Smooth muscle cell (in vitro differentiated cells): ENCODE measurements at regions not wholly inside any gene's neighbourhood (a gene's known extent, or its start where the extent isn't known, plus 50 kb on each side); places are given as distances from the start of the nearest gene placed in this dataset.
A peak's percentile ranks its signal among the peaks of the same experiment; 100 is the strongest.

Experiments used
- DNase-seq: peaks from one replicate; lab custom pipeline; 2025; ENCODE audit not compliant: unreplicated experiment; lab: John Stamatoyannopoulos, UW
- H2AFZ ChIP-seq: fragments of 200-600 bp; sonication (generic); 2 replicates; pipeline ENCODE4 v1.6.0; 2016; ENCODE audit warnings: antibody characterized with exemption, low read depth, mild to moderate bottlenecking
- H3F3A ChIP-seq: fragments of 200-600 bp; sonication (generic); 2 replicates; pipeline ENCODE4 v1.6.0; 2017; ENCODE audit warnings: antibody characterized with exemption, low read depth
- H3K27ac ChIP-seq: fragments of 200-600 bp; sonication (generic); 2 replicates; pipeline ENCODE4 v1.5.1; 2016; ENCODE audit warnings: low read depth, mild to moderate bottlenecking
- H3K27me3 ChIP-seq: fragments of 200-600 bp; sonication (generic); 2 replicates; pipeline ENCODE4 v1.6.1; 2016; ENCODE audit warnings: low read depth, mild to moderate bottlenecking
- H3K36me3 ChIP-seq: fragments of 200-600 bp; sonication (generic); 2 replicates; pipeline ENCODE4 v1.5.1; 2016; ENCODE audit warnings: low read depth
- H3K4me1 ChIP-seq: fragments of 200-600 bp; sonication (generic); 2 replicates; pipeline ENCODE4 v1.5.1; 2016; ENCODE audit warnings: low read depth
- H3K4me2 ChIP-seq: fragments of 200-600 bp; sonication (generic); 2 replicates; pipeline ENCODE4 v1.6.0; 2016; ENCODE audit warnings: mild to moderate bottlenecking
- H3K4me3 ChIP-seq: fragments of 200-600 bp; sonication (generic); 2 replicates; pipeline ENCODE4 v1.5.1; 2016; ENCODE audit warnings: mild to moderate bottlenecking
- H3K79me2 ChIP-seq: fragments of 200-600 bp; sonication (generic); 2 replicates; pipeline ENCODE4 v1.6.0; 2016; ENCODE audit warnings: low read depth, mild to moderate bottlenecking
- H3K9ac ChIP-seq: fragments of 200-600 bp; sonication (generic); 2 replicates; pipeline ENCODE4 v1.6.0; 2016; ENCODE audit warnings: low read depth
- H3K9me3 ChIP-seq: fragments of 200-600 bp; sonication (generic); replicated peaks from 2 replicates; pipeline ENCODE4 v1.5.1; 2016; ENCODE audit warnings: low read depth
- H4K20me1 ChIP-seq: fragments of 200-600 bp; sonication (generic); 2 replicates; pipeline ENCODE4 v1.6.0; 2016; ENCODE audit warnings: low read depth
- CTCF ChIP-seq: fragments of 200-600 bp; sonication (generic); IDR thresholded peaks from 2 replicates; pipeline ENCODE4 v1.5.1; 2017; ENCODE audit warnings: borderline replicate concordance, mild to moderate bottlenecking, antibody characterized with exemption; ENCODE audit not compliant: insufficient read depth, poor library complexity, severe bottlenecking
- WGBS: methylation state at CpG from one replicate; pipeline ENCODE4 v1.1.7; 2016; ENCODE audit warnings: low lambda C conversion rate; 5-methylcytosine and 5-hydroxymethylcytosine counted together

GRCh38 chr7:84455788-84456187 is 261.2 kb upstream of the SEMA3A start:
- Histone ChIP-seq H3F3A (no peaks in the 10 kb centered on the region), H3K27ac (no peak overlapping the region), H3K9ac (no peak overlapping the region), H2AFZ (no peak overlapping the region), H3K4me3 (no peak overlapping the region), H3K4me2 (no peak overlapping the region), H3K79me2 (no peaks in the 10 kb centered on the region), H3K4me1 (no peaks in the 10 kb centered on the region), H3K36me3 (no peaks in the 10 kb centered on the region), H3K27me3 (no peaks in the 10 kb centered on the region), H3K9me3 (no peaks in the 10 kb centered on the region), H4K20me1 (no peaks in the 10 kb centered on the region)
- DNase-seq = no peak
- 97% methylated on average over 1 of the region's 1 CpG for WGBS
- no peak for TF ChIP-seq CTCF

DNA sequence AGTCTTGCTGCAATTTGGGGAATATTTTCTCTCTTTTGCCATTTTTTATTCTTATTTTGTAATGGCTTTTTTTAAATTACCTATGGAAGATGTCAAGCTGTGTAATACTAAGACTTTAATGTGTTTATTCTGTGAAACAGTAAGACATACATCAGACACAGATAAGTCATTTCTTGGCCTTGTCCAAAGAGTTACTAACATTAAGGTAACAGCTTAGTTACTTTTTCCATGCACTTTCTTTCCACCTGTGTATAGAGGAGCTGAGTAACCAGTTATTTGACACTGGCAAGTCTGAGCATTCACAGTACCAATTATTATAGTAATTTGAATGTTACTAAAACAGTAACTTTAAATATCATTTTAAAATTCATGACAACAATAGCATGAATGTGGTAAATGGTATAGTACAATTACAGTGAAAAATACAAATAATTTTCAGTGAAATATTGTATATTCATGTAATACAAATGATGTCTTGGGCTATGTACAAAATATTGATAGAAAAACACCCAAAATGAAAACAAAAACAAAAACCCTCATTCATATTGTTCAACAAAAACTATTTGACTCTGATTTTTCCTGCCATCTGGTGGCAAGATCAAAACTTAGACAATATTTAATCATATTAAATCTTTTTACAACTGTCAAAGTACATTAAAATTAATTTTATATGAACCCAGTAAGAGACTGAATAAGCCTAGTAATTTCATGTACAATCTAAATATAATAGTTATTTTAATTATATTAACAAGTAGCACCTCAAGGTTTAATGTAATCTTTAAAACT is 259.8 kb upstream of the SEMA3A start:
- no peak overlapping the region for H3K4me2 ChIP-seq
- H3K4me3 ChIP-seq = no peak overlapping the region
- no peak overlapping the region for H3K9ac ChIP-seq
- H2AFZ ChIP-seq = peak overlapping the region; percentile 60
- no peaks in the 10 kb centered on the region for H3K36me3 ChIP-seq
- peak; percentile 38 for TF ChIP-seq CTCF
- H4K20me1 ChIP-seq = no peaks in the 10 kb centered on the region
- H3K27me3 ChIP-seq = no peaks in the 10 kb centered on the region
- H3K27ac ChIP-seq = no peak overlapping the region
- DNase-seq = no peak
- H3K4me1 ChIP-seq = no peaks in the 10 kb centered on the region
- no peaks in the 10 kb centered on the region for H3F3A ChIP-seq
- H3K9me3 ChIP-seq = no peaks in the 10 kb centered on the region
- no peaks in the 10 kb centered on the region for H3K79me2 ChIP-seq

DNA sequence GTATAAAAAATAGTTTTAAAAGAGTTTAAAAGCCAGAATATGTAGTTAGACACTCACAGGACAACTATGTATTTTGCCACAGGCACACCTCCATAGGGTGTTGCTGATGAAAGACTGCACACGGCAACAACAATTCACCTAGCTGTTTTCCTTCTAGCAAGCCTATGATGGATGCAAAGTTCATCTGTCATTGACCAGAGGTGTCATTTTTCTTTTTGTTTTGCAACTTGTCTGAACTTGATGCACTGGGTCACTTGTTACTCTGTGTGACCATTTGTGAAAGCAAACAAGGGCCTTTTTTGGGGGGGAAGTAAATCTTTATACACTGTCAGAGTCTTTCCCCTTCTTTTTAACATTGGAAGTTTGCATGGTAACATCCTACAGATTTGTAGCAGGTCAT is 258.0 kb upstream of the SEMA3A start:
- no peaks in the 10 kb centered on the region for H3K79me2 ChIP-seq
- H3F3A ChIP-seq = no peaks in the 10 kb centered on the region
- no peak overlapping the region for H3K4me2 ChIP-seq
- H3K4me3 ChIP-seq = no peak overlapping the region
- no peaks in the 10 kb centered on the region for H4K20me1 ChIP-seq
- 74% methylated on average over 1 of the region's 1 CpG for WGBS
- H3K9ac ChIP-seq = no peak overlapping the region
- peak overlapping the region; percentile 37 for H2AFZ ChIP-seq
- H3K27ac ChIP-seq = no peak overlapping the region
- no peaks in the 10 kb centered on the region for H3K27me3 ChIP-seq
- DNase-seq = no peak
- no peaks in the 10 kb centered on the region for H3K4me1 ChIP-seq
- H3K36me3 ChIP-seq = no peaks in the 10 kb centered on the region
- TF ChIP-seq CTCF = no peak
- no peaks in the 10 kb centered on the region for H3K9me3 ChIP-seq

- no peaks in the 10 kb centered on the region for H3F3A ChIP-seq
- H2AFZ ChIP-seq = no peak overlapping the region
- H3K9ac ChIP-seq = no peak overlapping the region
- DNase-seq = no peak
- H3K9me3 ChIP-seq = no peaks in the 10 kb centered on the region
- no peak overlapping the region for H3K27ac ChIP-seq
- H3K27me3 ChIP-seq = no peaks in the 10 kb centered on the region
- no peaks in the 10 kb centered on the region for H3K79me2 ChIP-seq
- TF ChIP-seq CTCF = no peak
- no peak overlapping the region for H3K4me2 ChIP-seq
- H4K20me1 ChIP-seq = no peaks in the 10 kb centered on the region
- H3K4me1 ChIP-seq = no peaks in the 10 kb centered on the region
- no peak overlapping the region for H3K4me3 ChIP-seq
- no peaks in the 10 kb centered on the region for H3K36me3 ChIP-seq
These were observed 256.2 kb upstream of the SEMA3A start for GRCh38 chr7:84450772-84451171.
